Activated CD8-positive, alpha-beta memory T cell treated with anti-CD3 and anti-CD28 coated beads, Interleukin-2, amount 50 U/mL, for 1 hour (primary cell): ENCODE measurements at regions not wholly inside any gene's neighbourhood (a gene's known extent, or its start where the extent isn't known, plus 50 kb on each side); places are given as distances from the start of the nearest gene placed in this dataset.

ENCODE experiments used
- DNase-seq: peaks from one replicate; pipeline ENCODE4 v3.0.0-alpha.2; 2020; ENCODE audit errors: extremely low read depth

DNA sequence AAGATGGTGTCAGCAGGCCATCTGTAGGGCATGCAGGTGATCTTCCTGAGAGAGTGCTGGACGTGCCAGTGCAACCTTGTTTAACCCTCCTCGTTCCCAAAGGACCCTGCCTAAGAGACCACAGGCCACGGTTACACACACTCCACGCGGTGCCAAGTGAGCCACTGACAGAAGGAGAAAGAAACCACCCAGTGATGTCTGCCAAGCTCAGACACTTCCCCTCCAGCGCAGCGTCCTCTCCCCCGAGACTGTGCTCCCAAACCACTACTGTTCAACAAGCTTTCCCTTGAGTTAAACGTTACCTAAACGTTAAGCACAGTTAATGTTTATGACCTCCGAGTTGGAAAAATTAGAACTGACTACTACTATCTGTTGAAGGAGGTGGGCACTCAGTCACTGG lies 119.1 kb upstream of the NCK2 start:
- DNase-seq = no peak

DNA sequence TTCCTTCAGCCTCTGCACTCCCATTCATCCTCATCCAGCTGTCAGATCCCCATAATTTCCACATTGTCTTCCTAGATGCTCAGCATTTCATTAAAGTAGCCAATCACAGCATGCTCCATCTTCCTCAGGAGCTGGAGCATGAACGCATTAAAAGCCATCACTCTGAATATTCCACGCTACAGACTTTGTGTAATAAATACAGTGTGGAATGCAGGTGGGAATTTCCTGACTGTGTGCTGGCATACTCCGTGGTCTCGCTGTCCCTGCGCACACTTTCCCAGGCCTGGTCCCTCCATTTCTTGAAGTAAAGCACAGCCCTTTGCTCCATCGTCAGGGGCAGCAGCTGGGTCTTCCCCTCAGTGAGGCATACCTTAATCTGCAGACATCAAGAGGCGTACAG lies 123.7 kb upstream of the NCK2 start:
- no peak for DNase-seq

DNA sequence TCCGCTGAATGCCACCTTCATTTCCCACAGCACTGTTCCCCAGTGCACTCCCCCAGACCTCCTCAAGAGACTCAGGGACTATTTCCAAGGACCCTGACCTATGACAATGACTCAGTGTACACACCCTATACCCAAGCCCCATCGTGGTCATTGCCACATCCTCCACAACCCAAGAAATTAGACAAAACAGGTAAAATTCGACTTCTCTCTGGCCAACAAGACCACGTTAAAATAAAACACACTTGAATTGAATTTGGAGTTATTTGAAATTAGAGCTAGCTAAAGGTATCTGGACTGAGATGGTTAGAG lies 126.4 kb upstream of the NCK2 start:
- DNase-seq = no peak

DNA sequence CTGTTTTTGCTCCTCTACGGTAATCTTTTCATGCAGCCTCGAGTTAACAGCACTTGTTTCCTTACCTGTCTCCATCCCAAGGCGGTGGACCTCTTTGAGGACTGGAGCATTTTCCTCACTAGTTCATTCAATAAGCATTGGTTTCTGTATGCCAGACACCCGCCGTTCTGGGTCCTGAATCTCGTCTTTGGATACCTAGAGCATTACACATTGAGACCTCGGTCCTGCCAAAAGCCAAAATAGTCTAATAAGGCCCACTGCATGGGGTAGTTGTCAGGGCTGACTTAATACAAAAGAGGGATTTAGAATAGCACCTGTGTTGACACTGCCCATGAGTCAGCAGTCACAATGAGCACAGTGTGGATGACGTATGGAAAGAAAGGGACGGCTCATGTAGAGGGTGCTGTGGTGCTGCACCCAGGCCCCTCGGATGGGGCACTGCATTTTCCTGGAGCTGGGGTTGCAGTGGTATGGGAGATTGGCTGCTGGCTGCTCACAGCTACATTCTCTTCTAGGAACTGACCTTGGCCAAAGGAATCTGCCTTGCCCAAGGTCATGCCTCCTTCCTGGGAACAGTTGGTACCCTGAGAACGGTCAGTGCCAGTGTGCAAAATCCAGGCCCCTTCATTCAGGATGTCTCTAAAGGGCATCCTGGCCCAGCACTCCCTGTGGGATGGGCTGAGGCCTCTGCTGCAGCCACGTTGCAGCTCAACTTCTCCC lies 126.9 kb upstream of the NCK2 start:
- no peak for DNase-seq

DNA sequence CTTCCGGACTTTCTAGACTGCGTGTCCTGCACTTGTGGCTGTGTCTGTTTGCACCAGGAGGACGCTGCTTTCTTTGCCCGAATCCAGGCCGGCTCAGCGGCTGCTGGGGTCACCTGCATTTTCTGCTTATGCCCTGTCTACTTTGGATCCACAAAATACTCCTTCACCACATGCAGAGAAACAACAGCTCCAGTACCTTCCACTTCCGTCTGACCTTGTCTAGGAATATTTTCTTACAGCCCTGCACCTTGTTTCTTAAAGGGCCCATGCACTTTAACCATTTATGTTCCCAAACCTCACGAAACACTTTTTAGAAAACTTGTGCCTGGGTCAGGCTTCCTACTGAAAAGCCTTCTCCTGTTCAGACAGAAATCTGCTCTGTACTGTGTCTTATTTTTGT lies 129.4 kb upstream of the NCK2 start:
- DNase-seq = no peak

DNA sequence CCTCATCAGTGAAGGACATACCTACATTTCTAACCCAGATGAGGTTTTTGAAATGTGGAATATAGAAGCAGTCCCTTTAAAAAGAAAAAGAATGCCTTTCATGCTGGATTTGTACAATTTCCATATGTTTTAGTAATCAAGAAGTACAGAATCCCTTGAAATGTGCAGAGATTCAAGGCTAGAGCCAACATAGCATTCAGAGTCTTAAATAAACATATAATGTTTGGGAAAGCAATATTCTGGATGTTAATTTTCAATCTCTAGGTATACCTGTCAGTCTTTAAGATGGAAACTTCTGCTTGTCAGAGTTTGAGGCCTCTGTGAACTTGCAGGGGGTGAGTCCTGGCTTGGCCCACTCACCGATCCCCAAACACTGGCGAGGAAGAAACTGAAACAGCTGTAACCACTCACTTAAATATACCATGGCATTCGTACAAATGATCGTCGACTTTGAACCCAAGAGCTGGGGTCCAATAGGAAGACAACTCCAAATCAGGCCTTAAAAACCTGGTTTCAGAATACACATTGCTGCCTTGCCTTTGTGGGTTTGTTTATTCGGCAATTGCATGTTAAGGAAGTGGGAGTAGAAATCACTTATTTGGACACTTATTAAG lies 132.8 kb upstream of the NCK2 start:
- DNase-seq = no peak

DNA sequence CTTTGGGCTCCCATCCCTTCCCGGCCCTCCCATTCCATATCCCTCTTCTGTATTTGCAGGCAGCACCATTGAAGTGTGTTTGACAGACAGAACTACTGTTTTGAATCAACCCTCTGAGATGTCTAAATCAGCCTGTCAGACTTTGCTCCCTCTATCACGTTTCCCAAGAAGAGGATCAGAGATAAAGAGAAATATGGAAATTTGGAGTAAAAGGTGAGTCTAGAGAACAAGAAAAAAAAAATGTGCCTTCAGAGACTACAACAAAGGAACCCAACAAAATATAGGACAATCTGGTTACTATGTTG lies 133.4 kb upstream of the NCK2 start:
- no peak for DNase-seq

DNA sequence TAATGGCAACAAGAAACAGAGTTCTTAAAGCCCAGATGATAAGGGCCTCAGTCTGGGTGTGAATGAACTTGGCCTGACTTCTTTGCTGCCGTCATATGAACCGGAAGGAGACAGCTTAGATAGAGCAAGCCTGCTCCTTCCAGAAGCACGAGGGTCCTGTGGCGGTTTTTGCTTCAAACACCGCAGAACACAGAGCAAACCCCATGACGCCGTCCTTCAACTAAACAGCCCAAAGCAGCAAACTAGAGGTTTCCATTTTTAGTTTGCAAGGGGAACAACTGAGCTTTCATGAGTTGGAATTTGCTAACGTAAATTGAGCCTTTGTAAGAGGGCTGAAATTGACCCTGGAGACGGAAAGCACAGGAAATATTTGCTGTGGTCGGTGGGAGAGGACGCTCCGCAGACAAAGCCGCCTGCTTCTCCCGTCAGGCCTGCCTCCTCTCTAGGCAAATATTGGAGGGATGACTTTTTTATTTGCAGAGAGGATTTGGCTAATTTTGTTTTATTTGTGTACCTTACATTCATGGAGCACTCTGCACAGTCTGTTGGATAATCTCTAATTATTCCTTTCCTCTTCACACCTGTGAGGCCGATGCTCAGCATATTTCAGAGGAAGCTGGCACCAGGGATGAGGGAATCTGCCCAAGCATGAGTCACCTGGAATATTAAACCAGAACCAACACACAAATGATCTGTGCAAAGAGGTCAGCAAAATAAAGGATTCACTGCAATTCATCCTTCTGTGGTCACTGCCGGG lies 134.0 kb upstream of the NCK2 start:
- DNase-seq = no peak

DNA sequence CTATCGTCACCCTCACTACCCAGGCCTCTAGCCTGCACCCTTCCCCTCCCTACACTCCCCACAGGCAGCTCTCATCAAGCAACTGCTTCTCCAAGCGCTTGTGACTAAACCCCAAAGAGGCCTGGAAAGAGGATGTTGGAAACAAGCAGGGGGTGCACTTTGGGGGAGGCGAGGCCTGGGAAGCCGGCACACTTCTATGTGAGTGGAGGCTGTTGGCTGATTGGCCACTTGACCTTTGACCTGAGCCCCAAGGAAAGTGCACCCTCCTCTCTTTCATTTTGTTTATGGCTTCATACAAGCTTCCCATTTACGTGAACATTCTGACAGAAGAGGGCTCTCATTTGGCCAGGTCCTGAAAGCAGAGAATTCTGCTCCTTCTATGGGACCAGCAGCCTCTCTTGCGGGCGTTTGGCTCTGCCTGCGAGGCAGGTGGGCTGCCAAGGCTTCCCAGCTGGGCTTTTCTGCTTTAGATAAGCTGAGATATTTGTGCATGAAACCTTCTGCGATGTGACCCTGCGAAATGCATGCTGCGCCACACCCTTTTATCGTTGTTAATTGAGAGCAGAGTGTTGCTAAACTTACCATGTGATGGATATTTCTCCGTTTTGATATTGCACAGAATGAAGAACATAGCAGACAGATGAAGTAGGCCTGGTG lies 134.8 kb upstream of the NCK2 start:
- DNase-seq = no peak

DNA sequence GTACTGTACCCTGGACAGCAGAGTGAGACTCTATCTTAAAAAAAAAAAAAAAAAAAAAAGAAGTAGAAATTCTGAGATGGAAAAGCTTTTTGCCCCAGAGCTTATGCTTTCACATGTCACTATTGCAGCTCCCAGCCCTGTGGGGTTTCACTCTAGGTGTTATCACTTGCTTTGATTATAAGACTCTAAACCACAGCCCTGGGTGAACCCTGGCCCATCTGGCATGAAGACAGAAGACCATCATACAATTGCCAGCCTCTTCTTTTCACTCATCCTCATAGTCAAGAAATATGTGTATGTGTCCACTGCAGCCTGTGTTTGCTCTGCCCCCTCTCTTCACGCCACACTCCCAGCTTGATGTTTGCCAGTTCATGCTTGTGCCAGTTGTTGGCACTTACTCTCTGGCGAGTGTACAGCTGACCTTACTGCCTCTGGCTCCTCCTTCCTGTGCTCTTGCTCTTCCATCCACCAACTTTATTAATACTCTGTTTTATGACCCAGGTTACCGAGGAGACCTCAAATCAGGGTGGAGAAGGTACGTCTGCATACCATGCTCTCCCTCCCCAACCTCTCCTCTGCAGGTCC lies 136.7 kb upstream of the NCK2 start:
- no peak for DNase-seq

DNA sequence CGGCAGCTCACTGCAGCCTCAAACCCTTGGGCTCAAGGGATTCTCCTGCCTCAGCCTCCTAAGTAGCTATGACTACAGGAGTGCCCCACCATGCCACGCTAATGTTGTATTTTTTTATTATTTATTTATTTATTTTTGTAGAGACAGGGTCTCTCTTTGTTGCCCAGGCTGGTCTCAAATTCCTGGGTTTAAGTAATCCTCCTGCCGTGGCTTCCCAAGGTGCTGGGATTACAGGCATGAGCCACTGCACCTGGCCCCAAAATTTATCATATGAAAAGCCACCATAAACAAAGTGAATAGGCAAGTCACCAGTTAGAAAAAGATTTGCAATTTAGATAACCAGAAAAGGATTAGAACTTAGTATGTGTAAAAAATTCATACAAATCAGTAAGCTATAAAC lies 138.6 kb upstream of the NCK2 start:
- no peak for DNase-seq

DNA sequence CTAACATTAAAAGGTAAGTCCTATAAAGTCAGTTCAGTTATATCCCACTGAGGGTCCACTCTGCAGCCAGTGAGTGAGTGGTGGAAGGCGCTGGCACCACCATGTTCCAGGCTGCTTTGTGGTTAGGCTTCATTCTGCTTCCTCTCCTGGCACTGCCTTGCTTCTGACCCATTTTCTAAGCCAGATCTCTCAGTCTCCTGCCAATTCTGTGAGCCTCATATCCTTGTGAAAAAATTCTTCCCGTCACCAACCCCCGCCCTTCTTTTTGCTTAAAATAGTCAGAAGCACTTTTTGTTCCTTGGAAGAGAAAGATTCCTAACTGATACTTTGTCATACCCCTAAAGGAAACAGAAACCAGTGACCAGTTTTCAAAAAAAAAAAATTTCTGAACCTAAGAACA lies 139.8 kb upstream of the NCK2 start:
- DNase-seq = no peak

DNA sequence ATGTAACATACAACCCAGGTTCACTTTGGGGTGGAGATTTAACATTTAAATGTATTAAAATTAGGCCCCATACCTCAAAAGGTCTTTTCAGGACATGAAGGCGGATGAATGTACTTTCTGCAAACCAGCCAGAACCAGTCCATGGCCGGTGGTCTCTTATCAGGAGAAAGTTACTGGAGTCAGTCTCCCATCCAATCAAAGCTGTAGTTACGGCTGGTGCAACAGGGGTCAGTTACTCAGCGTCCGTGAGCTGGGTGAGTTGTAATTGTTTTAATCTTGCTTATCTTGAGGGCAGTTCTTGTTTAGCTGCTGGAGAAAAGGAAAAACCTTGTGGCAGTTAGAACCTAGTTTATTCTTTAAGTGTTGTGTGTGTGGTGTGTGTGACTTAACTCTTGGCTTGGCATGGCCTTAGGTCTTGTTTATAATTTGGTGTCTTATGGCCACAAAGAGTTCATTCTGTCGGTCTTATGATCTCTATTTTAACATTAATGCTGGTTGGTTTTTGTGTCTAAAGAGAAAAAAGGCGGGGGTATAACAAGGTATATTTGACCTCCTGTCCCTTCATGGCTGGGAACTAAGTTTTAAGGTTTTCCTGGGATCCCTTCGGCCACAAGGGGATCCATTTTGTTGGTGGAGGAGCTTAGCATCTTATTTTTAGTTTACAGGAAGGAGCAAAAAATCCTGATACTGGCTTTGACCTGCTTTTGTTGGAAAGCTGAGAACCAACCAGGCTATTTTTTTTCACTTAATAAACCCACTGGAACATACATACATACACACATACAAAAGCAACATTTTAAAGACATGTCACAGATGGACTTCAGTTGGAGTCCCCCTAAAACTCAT lies 143.5 kb upstream of the NCK2 start:
- no peak for DNase-seq

DNA sequence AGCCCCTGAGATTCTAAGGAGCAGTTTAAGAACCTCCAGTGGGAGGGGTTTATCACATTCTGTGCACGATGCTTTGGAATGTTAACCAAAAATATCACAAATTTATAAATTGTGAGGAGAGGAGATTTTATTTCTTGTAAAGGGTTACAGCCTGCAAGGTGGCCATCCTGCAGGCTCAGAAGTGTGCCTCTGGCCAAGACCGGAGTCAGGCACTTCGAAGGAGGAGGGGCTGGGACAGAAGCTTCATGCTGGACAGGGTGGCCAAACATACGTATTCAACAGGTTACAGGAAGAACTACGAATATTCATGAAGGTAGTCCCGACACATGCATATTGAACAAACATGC lies 144.1 kb upstream of the NCK2 start:
- DNase-seq = no peak

DNA sequence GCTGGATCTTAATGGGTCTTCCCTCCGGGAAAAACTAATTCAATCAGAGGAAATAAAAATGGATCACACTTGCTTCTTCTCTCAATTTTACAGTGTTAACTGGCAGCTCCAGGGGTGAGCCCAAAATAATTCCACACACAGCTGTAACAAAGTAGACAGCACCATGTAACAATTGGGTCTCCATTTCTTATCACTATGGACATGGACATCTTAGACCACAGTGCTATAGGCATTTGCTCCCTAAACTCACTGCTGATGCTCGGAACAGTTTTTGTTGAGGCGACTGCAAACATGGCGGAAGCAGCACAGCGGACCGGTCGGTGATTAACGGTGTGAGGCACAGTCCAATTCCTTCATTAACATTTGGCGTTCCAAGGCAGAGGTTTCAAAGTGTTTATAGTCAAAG lies 144.7 kb upstream of the NCK2 start:
- no peak for DNase-seq

DNA sequence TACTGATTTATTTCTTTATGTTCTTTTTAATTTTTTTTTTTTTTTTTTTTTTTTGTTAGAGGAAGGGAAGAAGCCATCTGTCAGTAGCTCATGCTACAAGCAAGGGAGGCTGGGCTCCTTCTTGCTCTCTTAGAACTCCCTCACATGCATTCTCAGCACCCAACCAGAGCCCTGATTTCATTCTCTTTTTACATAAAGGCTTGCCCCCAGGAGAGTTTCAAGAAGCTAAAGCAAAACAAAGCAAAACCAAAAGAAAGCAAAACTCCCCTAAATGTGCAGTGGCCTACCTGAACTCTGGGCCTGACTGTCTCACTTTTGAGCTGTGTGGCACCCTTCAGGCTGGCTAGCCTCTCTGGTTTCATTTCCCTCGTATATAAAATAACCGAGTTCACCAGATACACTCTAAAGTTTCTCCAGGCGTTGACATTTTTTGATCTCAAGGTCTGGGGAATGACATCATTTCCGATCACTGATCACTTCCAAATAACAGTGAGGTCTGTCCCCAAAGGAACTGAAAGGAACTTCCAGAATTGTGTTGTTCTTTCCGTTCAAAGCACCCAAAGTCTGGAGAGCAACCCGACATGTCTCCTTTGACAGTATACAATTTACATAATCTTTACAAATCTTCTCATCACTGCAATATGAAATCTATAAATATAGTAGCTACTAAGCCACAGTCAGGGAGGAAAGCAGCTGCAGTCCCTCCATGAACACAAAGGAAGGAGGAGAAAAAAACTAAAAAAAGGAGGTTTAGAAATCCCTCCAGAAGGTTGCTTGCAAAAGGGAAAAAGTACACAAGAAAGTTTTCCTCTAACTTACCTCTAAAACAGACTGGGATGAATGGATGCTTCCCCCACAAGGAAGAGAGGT lies 145.6 kb upstream of the NCK2 start:
- DNase-seq = no peak

DNA sequence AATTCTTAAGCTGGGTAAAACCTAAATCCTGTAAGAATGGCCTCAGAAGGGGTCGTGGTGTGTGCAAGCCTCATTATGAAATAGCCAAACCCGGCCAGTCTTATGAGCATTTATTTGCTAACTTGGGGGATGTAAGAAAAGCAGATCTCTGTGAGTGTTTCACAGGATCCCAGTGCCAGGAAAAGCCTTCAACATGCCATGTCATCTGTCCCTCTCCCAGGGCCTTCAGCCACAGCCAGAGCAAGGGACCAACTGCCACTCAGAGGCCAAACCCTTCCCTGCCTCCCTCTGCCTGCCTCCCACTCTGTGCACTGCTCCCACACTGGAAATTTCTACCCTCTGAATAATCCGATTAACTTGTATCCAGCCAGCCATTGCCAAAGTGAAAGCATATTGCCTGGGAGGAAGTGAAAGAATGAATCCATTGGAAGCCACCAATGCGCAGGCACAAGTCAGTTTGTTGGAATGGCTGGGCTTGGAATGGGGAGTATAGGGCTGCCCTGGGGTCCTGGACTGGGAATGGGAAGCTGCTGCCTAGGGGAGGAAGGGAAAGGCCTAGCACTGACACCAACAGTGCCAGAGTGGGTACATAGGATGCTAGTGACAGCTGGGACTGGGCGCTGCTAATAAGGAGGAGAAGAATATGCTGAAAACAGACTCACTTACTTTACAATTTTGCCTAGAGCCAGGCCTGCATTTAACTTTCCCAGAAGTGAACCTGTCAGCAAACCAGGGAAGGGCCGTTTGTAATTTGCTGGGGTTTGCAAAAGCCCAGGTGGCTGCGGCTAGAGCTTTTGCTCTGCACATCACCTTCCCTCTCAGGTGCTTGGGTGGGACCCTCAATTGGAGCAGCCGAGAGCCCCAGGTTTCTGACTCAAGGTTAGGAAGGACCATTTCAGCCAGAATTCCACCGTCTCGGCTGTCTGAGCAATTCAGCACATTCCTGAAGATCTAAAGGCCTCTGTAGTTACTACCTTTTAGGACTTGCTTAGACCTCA lies 146.6 kb upstream of the NCK2 start:
- no peak for DNase-seq

DNA sequence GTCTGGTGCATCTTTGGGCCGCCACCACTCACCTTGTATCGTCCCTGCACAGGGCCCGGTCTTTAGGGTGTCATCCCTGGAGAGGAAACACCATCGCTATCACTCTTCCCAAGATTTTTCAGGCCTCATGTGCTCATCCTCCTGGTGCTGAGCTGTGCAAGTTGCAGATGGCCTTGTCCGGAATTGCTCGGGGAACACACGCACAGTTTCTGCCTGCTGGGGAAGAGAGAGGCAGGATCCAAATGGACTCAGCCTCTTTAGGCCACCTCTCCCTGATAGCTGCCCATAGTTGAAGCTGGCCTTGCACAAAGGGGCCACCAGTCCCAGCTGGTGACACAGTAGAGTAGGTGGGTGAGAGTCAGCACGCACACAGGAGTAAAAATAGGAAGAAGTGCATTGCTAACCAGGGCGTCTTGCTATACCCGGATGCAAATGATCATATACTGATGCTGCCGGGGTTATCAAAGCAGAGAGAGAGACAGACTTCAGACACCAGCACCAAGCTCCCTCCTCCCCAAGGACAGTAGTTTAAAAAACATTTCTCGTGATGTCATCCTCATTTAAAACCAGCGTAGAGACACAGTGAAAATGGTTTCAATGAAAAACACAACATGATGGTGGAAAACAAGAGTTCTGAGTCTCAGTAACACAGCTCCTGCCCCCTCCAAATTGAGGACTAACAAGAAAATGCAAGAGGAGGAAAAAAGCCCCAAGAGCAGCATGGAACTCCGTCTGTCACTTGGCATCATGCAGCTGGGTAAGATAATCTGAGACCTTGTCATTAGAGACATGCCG lies 147.5 kb upstream of the NCK2 start:
- no peak for DNase-seq

DNA sequence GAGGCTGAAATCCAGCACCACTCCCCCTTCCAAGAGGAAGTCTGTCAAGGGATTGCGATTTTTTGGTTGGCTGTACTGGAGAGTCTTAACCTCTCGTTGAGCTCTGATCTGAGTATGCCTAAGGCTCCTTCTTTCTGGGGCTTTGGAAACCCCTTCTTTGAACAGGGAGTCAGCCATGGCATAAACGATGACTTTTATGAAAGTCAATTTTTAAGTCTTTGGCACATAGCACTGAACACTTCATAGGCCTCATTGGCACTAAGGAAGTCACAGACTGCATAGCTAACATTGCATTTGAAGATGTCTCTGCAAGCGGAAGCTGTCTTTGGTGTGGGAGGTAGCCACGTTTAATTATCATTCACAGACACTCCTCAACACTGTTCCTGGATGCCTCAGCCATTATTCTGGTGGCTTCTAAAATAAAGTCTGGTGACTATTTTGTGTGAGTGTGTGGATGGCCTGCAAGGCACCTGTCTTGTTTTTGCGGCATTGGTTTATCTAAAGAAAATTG lies 148.2 kb upstream of the NCK2 start:
- DNase-seq = no peak
